Osteocyte (in vitro differentiated cells): ENCODE measurements at regions not wholly inside any gene's neighbourhood (a gene's known extent, or its start where the extent isn't known, plus 50 kb on each side); places are given as distances from the start of the nearest gene placed in this dataset.

Experiments used
- DNase-seq: peaks from one replicate; pipeline ENCODE4 v3.0.0; 2021; ENCODE audit warnings: mixed read lengths; ENCODE audit not compliant: unreplicated experiment; ENCODE audit errors: extremely low spot score
- H3K27ac Mint-ChIP-seq: one replicate; pipeline ENCODE4 v1.8.0; 2021; ENCODE audit warnings: mild to moderate bottlenecking, mixed read lengths; ENCODE audit not compliant: unreplicated experiment
- H3K27me3 Mint-ChIP-seq: one replicate; pipeline ENCODE4 v1.8.0; 2021; ENCODE audit warnings: mixed read lengths; ENCODE audit not compliant: unreplicated experiment
- H3K36me3 Mint-ChIP-seq: one replicate; pipeline ENCODE4 v1.8.0; 2021; ENCODE audit warnings: mixed read lengths; ENCODE audit not compliant: unreplicated experiment
- H3K4me1 Mint-ChIP-seq: one replicate; pipeline ENCODE4 v1.8.0; 2021; ENCODE audit warnings: mixed read lengths; ENCODE audit not compliant: unreplicated experiment
- H3K4me3 Mint-ChIP-seq: one replicate; pipeline ENCODE4 v1.8.0; 2021; ENCODE audit warnings: mild to moderate bottlenecking, moderate library complexity, mixed read lengths; ENCODE audit not compliant: unreplicated experiment
- H3K9me3 Mint-ChIP-seq: one replicate; pipeline ENCODE4 v1.8.0; 2021; ENCODE audit warnings: mixed read lengths; ENCODE audit not compliant: unreplicated experiment
- TF ChIP-seq, protein P1 (sequence below): fragments of 200-600 bp; sonication (generic); IDR thresholded peaks from 2 replicates; pipeline ENCODE4 v1.5.0; 2021; ENCODE audit warnings: antibody characterized with exemption, mild to moderate bottlenecking, moderate library complexity

DNA sequence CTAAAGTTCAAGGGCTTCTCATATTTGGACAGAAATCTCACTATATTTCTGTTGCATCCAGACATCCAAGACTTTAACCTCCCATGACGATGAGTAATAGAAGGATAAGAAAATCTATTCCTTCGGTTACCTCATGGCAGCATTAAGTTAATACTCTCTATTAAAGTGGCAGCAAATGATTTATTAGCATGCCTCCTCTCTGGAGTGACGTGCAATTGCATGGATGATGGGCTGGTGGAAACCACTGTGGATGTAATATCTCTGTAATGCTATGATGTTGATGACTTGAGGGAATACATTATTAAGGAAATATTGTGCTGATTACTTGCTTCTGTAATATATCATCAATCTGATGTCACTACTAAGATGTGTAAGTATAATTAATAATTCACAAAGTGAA, 336.8 kb downstream of the DSEL start:
- no peak for DNase-seq
- TF ChIP-seq, protein P1, sequence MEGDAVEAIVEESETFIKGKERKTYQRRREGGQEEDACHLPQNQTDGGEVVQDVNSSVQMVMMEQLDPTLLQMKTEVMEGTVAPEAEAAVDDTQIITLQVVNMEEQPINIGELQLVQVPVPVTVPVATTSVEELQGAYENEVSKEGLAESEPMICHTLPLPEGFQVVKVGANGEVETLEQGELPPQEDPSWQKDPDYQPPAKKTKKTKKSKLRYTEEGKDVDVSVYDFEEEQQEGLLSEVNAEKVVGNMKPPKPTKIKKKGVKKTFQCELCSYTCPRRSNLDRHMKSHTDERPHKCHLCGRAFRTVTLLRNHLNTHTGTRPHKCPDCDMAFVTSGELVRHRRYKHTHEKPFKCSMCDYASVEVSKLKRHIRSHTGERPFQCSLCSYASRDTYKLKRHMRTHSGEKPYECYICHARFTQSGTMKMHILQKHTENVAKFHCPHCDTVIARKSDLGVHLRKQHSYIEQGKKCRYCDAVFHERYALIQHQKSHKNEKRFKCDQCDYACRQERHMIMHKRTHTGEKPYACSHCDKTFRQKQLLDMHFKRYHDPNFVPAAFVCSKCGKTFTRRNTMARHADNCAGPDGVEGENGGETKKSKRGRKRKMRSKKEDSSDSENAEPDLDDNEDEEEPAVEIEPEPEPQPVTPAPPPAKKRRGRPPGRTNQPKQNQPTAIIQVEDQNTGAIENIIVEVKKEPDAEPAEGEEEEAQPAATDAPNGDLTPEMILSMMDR = no peak
- H3K4me3 Mint-ChIP-seq = no peak overlapping the region
- no peaks in the 10 kb centered on the region for H3K9me3 Mint-ChIP-seq
- peaks cover 37% of the 10 kb centered on the region for H3K27me3 Mint-ChIP-seq
- no peaks in the 10 kb centered on the region for H3K36me3 Mint-ChIP-seq
- no peak overlapping the region for H3K27ac Mint-ChIP-seq
- no peaks in the 10 kb centered on the region for H3K4me1 Mint-ChIP-seq

DNA sequence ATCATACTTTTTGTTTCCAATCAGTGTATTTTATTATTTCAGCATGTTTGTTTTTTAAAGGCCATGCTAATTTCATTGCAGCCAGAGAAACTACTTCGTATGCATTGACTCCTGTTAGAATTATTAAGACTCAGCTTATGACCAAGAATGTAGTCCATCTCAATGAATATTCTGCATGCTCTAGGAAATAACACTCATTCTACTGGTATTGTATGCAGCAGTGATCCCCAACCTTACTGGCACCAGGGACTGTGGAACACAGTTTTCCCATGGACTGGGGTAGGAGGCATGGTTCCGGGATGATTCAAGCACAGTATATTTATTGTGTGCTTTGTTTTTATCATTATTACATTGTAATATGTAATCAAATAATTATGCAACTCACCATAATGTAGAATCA, 356.9 kb downstream of the DSEL start:
- no peak overlapping the region for H3K27ac Mint-ChIP-seq
- TF ChIP-seq, protein P1 = no peak
- no peaks in the 10 kb centered on the region for H3K9me3 Mint-ChIP-seq
- H3K4me1 Mint-ChIP-seq = no peaks in the 10 kb centered on the region
- no peak for DNase-seq
- H3K36me3 Mint-ChIP-seq = no peaks in the 10 kb centered on the region
- H3K27me3 Mint-ChIP-seq = peaks cover 4% of the 10 kb centered on the region
- H3K4me3 Mint-ChIP-seq = no peak overlapping the region

DNA sequence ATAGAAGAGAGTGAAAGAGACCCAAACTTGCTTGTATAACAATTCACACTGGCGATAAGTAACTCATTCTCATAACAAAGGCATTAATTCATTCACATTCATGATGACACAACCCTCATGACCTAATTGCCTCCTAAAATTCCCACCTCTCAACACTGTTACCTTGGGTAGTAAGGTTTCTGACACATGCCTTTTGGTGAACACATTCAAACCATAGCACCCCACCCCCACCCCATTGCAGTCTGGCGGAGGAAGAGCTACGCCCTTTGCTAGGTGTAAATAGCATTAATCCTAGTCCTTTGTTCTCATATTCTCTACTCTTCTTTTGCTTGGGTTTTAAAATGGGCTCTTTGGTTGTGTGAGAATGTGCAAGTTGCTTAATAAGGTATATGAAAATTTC, 361.5 kb downstream of the DSEL start:
- Mint-ChIP-seq H3K4me3 (no peak overlapping the region), H3K36me3 (no peaks in the 10 kb centered on the region), H3K27ac (no peak overlapping the region), H3K27me3 (peaks cover 6% of the 10 kb centered on the region), H3K9me3 (no peaks in the 10 kb centered on the region), H3K4me1 (no peaks in the 10 kb centered on the region)
- TF ChIP-seq, protein P1 = no peak
- DNase-seq = no peak

DNA sequence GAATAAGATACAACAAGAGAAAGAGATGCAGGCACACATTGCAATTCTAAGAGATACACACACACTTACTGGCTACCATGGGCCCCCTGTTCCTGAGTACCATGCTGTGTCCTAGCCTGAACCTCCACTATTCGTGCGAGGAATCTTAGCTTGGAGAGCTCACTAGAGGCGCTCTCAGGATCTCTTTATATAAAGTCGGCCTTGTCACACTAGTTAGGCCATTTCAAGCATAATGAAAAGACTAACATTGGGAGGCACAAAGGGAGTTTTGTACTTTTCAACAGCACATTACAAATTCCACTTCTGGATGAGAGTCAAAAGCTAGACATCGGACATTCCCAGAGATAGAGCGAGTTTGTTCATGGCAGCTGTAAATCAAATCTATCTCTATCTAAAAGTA, 365.2 kb downstream of the DSEL start:
- Mint-ChIP-seq H3K27ac (no peak overlapping the region), H3K36me3 (no peaks in the 10 kb centered on the region), H3K27me3 (peaks cover 10% of the 10 kb centered on the region), H3K9me3 (no peaks in the 10 kb centered on the region), H3K4me3 (no peak overlapping the region), H3K4me1 (no peaks in the 10 kb centered on the region)
- TF ChIP-seq, protein P1 = no peak
- DNase-seq = no peak

DNA sequence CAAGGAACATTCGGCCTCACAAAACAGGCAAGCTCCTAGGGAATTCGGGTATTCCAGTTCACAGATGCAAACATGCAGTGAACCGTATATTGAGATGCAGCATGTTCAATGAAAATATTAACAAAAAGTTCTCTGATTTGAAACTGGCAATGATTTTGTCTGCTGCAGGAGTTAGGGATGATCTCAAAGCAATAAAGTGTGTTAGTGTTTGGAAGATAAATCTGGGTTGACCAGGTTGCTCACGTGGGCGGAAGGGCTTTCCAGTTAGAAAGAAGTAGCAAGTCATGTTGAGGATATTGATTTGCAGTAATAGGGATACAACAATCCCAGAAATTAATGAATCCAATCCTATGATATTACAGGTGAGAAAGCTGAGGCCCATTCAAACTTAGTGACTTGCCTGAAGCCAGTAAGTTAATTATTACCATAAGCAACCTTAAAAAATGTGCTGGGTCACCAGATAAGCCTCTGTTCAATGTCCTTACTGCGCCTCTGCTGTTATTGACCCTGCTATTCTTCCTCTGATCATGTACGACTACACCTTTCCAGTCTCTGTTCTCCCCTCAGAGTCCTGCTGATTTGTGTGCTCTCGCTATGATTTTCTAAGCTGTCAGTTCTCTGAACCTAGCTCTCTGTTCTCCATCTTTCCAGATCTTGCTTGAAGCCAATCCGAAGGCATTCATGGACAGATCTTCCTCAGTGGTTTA, 370.8 kb downstream of the DSEL start:
- Mint-ChIP-seq H3K27ac (no peak overlapping the region), H3K9me3 (no peaks in the 10 kb centered on the region), H3K36me3 (no peaks in the 10 kb centered on the region), H3K4me3 (no peak overlapping the region), H3K4me1 (no peaks in the 10 kb centered on the region), H3K27me3 (peaks cover 4% of the 10 kb centered on the region)
- DNase-seq = no peak
- TF ChIP-seq, protein P1 = no peak
